ENCODE measurements at regions not wholly inside any gene's neighbourhood (a gene's known extent, or its start where the extent isn't known, plus 50 kb on each side); places are given as distances from the start of the nearest gene placed in this dataset.

- TF ChIP-seq, protein P1, sequence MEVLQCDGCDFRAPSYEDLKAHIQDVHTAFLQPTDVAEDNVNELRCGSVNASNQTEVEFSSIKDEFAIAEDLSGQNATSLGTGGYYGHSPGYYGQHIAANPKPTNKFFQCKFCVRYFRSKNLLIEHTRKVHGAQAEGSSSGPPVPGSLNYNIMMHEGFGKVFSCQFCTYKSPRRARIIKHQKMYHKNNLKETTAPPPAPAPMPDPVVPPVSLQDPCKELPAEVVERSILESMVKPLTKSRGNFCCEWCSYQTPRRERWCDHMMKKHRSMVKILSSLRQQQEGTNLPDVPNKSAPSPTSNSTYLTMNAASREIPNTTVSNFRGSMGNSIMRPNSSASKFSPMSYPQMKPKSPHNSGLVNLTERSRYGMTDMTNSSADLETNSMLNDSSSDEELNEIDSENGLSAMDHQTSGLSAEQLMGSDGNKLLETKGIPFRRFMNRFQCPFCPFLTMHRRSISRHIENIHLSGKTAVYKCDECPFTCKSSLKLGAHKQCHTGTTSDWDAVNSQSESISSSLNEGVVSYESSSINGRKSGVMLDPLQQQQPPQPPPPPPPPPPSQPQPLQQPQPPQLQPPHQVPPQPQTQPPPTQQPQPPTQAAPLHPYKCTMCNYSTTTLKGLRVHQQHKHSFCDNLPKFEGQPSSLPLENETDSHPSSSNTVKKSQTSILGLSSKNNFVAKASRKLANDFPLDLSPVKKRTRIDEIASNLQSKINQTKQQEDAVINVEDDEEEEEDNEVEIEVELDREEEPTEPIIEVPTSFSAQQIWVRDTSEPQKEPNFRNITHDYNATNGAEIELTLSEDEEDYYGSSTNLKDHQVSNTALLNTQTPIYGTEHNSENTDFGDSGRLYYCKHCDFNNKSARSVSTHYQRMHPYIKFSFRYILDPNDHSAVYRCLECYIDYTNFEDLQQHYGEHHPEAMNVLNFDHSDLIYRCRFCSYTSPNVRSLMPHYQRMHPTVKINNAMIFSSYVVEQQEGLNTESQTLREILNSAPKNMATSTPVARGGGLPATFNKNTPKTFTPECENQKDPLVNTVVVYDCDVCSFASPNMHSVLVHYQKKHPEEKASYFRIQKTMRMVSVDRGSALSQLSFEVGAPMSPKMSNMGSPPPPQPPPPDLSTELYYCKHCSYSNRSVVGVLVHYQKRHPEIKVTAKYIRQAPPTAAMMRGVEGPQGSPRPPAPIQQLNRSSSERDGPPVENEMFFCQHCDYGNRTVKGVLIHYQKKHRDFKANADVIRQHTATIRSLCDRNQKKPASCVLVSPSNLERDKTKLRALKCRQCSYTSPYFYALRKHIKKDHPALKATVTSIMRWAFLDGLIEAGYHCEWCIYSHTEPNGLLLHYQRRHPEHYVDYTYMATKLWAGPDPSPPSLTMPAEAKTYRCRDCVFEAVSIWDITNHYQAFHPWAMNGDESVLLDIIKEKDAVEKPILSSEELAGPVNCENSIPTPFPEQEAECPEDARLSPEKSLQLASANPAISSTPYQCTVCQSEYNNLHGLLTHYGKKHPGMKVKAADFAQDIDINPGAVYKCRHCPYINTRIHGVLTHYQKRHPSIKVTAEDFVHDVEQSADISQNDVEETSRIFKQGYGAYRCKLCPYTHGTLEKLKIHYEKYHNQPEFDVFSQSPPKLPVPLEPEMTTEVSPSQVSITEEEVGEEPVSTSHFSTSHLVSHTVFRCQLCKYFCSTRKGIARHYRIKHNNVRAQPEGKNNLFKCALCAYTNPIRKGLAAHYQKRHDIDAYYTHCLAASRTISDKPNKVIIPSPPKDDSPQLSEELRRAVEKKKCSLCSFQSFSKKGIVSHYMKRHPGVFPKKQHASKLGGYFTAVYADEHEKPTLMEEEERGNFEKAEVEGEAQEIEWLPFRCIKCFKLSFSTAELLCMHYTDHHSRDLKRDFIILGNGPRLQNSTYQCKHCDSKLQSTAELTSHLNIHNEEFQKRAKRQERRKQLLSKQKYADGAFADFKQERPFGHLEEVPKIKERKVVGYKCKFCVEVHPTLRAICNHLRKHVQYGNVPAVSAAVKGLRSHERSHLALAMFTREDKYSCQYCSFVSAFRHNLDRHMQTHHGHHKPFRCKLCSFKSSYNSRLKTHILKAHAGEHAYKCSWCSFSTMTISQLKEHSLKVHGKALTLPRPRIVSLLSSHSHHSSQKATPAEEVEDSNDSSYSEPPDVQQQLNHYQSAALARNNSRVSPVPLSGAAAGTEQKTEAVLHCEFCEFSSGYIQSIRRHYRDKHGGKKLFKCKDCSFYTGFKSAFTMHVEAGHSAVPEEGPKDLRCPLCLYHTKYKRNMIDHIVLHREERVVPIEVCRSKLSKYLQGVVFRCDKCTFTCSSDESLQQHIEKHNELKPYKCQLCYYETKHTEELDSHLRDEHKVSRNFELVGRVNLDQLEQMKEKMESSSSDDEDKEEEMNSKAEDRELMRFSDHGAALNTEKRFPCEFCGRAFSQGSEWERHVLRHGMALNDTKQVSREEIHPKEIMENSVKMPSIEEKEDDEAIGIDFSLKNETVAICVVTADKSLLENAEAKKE (CRISPR knock-in tag; IDR thresholded peaks at IDR 0.05): no peak
- TF ChIP-seq JUNB (IDR thresholded peaks at IDR 0.05; ENCODE audit: unreplicated experiment): no peak
Observed at GRCh38 chr7:19488056-19488455, 220.8 kb downstream of the POLR1F start (continued).

DNA sequence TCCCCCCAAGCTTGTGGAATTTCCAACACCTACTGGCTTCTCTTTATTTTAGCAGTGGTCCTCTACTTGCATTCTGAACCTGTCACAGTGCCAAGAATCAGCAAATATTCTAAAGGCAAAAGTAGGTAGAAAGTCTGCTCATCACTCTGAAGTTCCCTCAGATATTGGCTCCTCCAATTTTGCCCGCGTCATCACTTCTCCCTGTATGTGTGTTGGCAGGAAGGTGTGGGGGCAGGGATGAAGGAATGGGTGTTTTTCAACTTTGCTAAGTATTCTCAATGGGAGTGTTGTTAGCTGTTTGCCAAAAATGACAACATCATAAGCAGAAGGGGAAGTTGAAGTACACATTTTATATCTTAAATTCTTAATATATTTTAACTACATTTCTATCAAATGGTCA, 226.2 kb downstream of the POLR1F start:
- Histone ChIP-seq H3K4me3 (no peak overlapping the region), H3K9me2 (ENCODE audit: insufficient read depth) (no peaks in the 10 kb centered on the region), H3K4me2 (no peak overlapping the region), H4K20me1 (replicated peaks; ENCODE audit: insufficient read depth) (no peaks in the 10 kb centered on the region), H3K27ac (ENCODE audit: low read depth) (no peak overlapping the region), H3K27me3 (ENCODE audit: insufficient read depth) (no peaks in the 10 kb centered on the region), H3F3A (replicated peaks; ENCODE audit: low read depth) (no peaks in the 10 kb centered on the region), H2AFZ (no peak overlapping the region), H3K4me1 (ENCODE audit: insufficient read depth) (0 out of 2 replicates have a peak, but pooled peaks cover 4% of the 10 kb centered on the region), H3K36me3 (ENCODE audit: insufficient read depth) (0 out of 2 replicates have a peak, but pooled peaks cover 3% of the 10 kb centered on the region), H3K79me2 (replicated peaks; ENCODE audit: insufficient read depth) (no peaks in the 10 kb centered on the region)
- peaks cover 18% of the 10 kb centered on the region for H3K9me3 Mint-ChIP-seq
- H3K36me3 Mint-ChIP-seq (ENCODE audit: low read depth): peaks cover 4% of the 10 kb centered on the region; the same call in 1 of the 3 replicates
- no peak overlapping the region for H3K27ac Mint-ChIP-seq
- ATAC-seq: no peak
- H3K4me1 Mint-ChIP-seq: no peaks in the 10 kb centered on the region; the same call in 2 of the 3 replicates
- H3K4me3 Mint-ChIP-seq: no peak overlapping the region
- no peak for DNase-seq (ENCODE audit: low spot score)
- no peaks in the 10 kb centered on the region for H3K27me3 Mint-ChIP-seq (ENCODE audit: insufficient read depth, low read depth, poor library complexity)
- TF ChIP-seq ZNF114 (CRISPR knock-in tag; IDR thresholded peaks at IDR 0.05) (no peak), STAT1 (IDR thresholded peaks at IDR 0.05; ENCODE audit: unreplicated experiment) (no peak), POLR2AphosphoS5 (IDR thresholded peaks at IDR 0.05; ENCODE audit: low read depth) (no peak)
- TF ChIP-seq, protein P2, sequence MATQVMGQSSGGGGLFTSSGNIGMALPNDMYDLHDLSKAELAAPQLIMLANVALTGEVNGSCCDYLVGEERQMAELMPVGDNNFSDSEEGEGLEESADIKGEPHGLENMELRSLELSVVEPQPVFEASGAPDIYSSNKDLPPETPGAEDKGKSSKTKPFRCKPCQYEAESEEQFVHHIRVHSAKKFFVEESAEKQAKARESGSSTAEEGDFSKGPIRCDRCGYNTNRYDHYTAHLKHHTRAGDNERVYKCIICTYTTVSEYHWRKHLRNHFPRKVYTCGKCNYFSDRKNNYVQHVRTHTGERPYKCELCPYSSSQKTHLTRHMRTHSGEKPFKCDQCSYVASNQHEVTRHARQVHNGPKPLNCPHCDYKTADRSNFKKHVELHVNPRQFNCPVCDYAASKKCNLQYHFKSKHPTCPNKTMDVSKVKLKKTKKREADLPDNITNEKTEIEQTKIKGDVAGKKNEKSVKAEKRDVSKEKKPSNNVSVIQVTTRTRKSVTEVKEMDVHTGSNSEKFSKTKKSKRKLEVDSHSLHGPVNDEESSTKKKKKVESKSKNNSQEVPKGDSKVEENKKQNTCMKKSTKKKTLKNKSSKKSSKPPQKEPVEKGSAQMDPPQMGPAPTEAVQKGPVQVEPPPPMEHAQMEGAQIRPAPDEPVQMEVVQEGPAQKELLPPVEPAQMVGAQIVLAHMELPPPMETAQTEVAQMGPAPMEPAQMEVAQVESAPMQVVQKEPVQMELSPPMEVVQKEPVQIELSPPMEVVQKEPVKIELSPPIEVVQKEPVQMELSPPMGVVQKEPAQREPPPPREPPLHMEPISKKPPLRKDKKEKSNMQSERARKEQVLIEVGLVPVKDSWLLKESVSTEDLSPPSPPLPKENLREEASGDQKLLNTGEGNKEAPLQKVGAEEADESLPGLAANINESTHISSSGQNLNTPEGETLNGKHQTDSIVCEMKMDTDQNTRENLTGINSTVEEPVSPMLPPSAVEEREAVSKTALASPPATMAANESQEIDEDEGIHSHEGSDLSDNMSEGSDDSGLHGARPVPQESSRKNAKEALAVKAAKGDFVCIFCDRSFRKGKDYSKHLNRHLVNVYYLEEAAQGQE (IDR thresholded peaks at IDR 0.05; ENCODE audit: unreplicated experiment): no peak
- TF ChIP-seq, protein P1 (CRISPR knock-in tag; IDR thresholded peaks at IDR 0.05): no peak
